ENCODE measurements at regions not wholly inside any gene's neighbourhood (a gene's known extent, or its start where the extent isn't known, plus 50 kb on each side); places are given as distances from the start of the nearest gene placed in this dataset.

DNA sequence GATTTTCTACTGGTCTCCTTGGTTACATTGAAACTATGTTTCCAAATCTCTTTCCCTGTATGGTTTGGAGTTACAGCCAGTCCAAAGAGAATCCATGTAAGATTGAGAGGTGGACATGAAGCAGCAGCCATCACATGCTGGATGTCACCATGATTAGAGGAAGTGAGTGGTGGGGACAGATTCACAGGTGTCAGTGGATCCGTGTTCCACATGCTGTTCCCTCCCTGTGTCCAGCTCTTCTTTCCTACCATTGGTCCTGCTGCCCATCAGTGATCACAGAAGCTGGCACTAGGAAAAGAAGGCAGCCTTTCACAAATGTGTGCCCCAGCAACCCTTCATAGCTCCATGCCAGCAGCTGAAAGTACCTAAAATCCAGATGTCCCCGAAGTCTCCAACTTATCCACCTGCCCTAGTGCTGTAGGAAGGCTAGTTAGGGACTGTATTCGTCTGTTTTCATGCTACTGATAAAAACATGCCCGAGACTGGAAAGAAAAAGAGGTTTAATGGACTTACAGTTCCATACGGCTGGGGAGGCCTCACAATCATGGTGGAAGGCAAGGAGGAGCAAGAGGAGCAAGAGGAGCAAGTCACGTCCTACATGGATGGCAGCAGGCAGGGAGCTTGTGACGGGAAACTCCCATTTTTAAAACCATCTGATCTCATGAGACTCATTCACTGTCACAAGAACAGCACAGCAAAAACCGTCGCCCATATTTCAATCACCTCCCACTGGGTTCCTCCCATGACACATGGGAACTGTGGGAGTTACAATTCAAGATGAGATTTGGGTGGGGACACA is 207.5 kb downstream of the INSIG2 start:
- TF ChIP-seq, protein P1, sequence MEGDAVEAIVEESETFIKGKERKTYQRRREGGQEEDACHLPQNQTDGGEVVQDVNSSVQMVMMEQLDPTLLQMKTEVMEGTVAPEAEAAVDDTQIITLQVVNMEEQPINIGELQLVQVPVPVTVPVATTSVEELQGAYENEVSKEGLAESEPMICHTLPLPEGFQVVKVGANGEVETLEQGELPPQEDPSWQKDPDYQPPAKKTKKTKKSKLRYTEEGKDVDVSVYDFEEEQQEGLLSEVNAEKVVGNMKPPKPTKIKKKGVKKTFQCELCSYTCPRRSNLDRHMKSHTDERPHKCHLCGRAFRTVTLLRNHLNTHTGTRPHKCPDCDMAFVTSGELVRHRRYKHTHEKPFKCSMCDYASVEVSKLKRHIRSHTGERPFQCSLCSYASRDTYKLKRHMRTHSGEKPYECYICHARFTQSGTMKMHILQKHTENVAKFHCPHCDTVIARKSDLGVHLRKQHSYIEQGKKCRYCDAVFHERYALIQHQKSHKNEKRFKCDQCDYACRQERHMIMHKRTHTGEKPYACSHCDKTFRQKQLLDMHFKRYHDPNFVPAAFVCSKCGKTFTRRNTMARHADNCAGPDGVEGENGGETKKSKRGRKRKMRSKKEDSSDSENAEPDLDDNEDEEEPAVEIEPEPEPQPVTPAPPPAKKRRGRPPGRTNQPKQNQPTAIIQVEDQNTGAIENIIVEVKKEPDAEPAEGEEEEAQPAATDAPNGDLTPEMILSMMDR (IDR thresholded peaks at IDR 0.05), result no peak
- no peak for TF ChIP-seq POLR2A (IDR thresholded peaks at IDR 0.05)

Measured in adrenal gland (tissue), 5 donors.